Adrenal gland (tissue), 9 donors: ENCODE measurements at regions not wholly inside any gene's neighbourhood (a gene's known extent, or its start where the extent isn't known, plus 50 kb on each side); places are given as distances from the start of the nearest gene placed in this dataset.

Source experiments
- DNase-seq, 7 donors: peaks; one replicate each; pipeline ENCODE4 v3.0.0-alpha.2; 2019 to 2020
- H3K27ac ChIP-seq, 5 donors: fragments of 200-600 bp; sonication (generic) in 4 of 5; 1 replicate in 3 of 5; 2 replicates in 2 of 5; pipeline versions ENCODE4 v1.5.1 to v1.8.0; 2016 to 2020; ENCODE audit warnings: mild to moderate bottlenecking in 1 of 5
- H3K27me3 ChIP-seq: fragments of 200-600 bp; 2 replicates; pipeline ENCODE4 v1.8.0; 2021
- H3K36me3 ChIP-seq, 2 donors: fragments of 200-600 bp; replicated peaks in 1 of 2; 1 replicate in 1 of 2; 2 replicates in 1 of 2; pipeline versions ENCODE4 v1.5.1 to v1.8.0; 2018 to 2022
- H3K4me1 ChIP-seq, 2 donors: fragments of 200-600 bp; replicated peaks in 1 of 2; 1 replicate in 1 of 2; 2 replicates in 1 of 2; pipeline versions ENCODE4 v1.5.1 to v1.8.0; 2018 to 2021
- H3K4me3 ChIP-seq, 4 donors: fragments of 200-600 bp; sonication (generic) in 3 of 4; one replicate each; pipeline ENCODE4 v1.5.1; 2016 to 2018
- H3K9me3 ChIP-seq, 3 donors: fragments of 200-600 bp; sonication (generic) in 1 of 3; replicated peaks in 1 of 3; 1 replicate in 2 of 3; 2 replicates in 1 of 3; pipeline versions ENCODE4 v1.5.1 to v1.8.0; 2016 to 2021
- CTCF ChIP-seq, 6 experiments: fragments of 450-650 bp in 4 of 6; fragments of 200-600 bp in 2 of 6; sonication (generic) in 1 of 6; IDR thresholded peaks; 1 replicate in 5 of 6; 2 replicates in 1 of 6; pipeline versions ENCODE4 v1.5.1 to v1.8.0; 2016 to 2021; ENCODE audit warnings: antibody characterized with exemption in 6 of 6, mild to moderate bottlenecking in 2 of 6, moderate library complexity in 1 of 6
- POLR2A ChIP-seq, 2 donors: fragments of 450-650 bp; IDR thresholded peaks; one replicate each; pipeline ENCODE4 v1.6.1; 2017; ENCODE audit warnings: antibody characterized with exemption in 2 of 2, mild to moderate bottlenecking in 2 of 2, moderate library complexity in 1 of 2
- WGBS, 4 donors: extraction: QIAGEN DNeasy Blood & Tissue Kit in 2 of 4; methylation state at CpG; one replicate each; pipeline versions ENCODE4 v1.1.5 to v1.1.7; 2013 to 2017; 5-methylcytosine and 5-hydroxymethylcytosine counted together
- intact Hi-C, 2 donors: fragments of 100-400 bp; cut with DNase I; formaldehyde crosslinking; loops; one replicate each; pipeline versions ENCODE4 v1.14.1 to v1.15.0; 2022 to 2023
- donor health status: healthy with polysubstance abuse.
- donor health status: Bipolar disorder and iron deficiency.
- donor health status: DM: yes; HTN: yes; CAD: no.
- donor health status: DM: no; HTN: no; CAD: no.
- donor health status: DM: no; HTN: no; CAD: no.

GRCh38 chr2:78262713-78263375, 740.7 kb upstream of the LRRTM4 start:
- no peak for TF ChIP-seq CTCF (IDR thresholded peaks at IDR 0.05)
- WGBS, 4 donors = 59 to 77% (median 60%) methylated on average over 2 of the region's 2 CpGs
- no peaks in the 10 kb centered on the region for H3K9me3 ChIP-seq
- no peak overlapping the region for H3K4me3 ChIP-seq
- DNase-seq = no peak
- H3K36me3 ChIP-seq = no peaks in the 10 kb centered on the region
- intact Hi-C loops = no loop called here
- no peaks in the 10 kb centered on the region for H3K27me3 ChIP-seq
- no peaks in the 10 kb centered on the region for H3K4me1 ChIP-seq
- no peak overlapping the region for H3K27ac ChIP-seq

DNA sequence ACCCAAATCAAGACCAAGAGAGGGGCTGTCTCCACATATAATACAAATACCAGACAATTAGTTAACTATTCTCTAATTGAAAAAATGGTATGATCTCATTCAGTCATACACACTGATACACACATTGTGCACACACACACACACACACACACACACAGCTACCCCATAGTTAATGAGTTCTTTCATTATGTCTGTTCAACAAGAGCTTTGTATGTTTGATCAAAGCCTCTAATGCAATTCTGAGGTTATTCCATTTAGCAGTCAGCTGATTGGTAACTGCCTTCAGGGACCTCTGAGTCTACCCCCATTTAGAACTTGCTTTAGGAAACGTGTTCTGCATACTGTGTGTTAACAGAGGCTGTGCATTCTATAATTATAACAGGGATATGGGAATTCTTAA, 741.4 kb upstream of the LRRTM4 start:
- Histone ChIP-seq H3K4me1 (no peaks in the 10 kb centered on the region), H3K27me3 (no peaks in the 10 kb centered on the region), H3K36me3 (no peaks in the 10 kb centered on the region), H3K4me3 (no peak overlapping the region), H3K27ac (no peak overlapping the region), H3K9me3 (no peaks in the 10 kb centered on the region)
- WGBS, 4 donors = 50 to 71% (median 55%) methylated on average over 1 of the region's 1 CpG
- intact Hi-C loops = no loop called here
- DNase-seq = no peak
- TF ChIP-seq POLR2A (IDR thresholded peaks at IDR 0.05) = no peak

DNA sequence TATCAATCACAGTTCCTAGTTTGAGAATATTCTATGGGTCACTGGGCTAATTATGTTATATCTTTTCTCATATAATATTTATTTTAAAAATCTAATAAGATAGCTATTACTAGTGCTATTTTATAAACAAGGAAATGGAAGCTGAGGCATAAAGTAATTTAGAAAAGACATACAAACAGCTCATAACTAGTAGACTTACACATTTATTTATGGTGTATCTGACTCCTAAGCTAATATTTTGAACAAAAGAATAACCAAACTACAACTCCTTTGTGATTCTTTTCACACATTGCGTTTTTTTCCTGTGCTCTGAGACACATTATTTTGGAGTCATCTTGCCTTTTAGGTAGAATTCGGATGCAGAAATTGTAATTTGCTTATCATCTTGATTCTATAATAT, 742.0 kb upstream of the LRRTM4 start:
- TF ChIP-seq POLR2A (IDR thresholded peaks at IDR 0.05) (no peak), CTCF (IDR thresholded peaks at IDR 0.05) (no peak)
- H3K36me3 ChIP-seq = no peaks in the 10 kb centered on the region
- intact Hi-C loops = no loop called here
- no peak overlapping the region for H3K4me3 ChIP-seq
- no peaks in the 10 kb centered on the region for H3K27me3 ChIP-seq
- no peaks in the 10 kb centered on the region for H3K9me3 ChIP-seq
- no peaks in the 10 kb centered on the region for H3K4me1 ChIP-seq
- 44 to 66% (median 58%) methylated on average over 2 of the region's 2 CpGs for WGBS, 4 donors
- no peak for DNase-seq
- no peak overlapping the region for H3K27ac ChIP-seq

DNA sequence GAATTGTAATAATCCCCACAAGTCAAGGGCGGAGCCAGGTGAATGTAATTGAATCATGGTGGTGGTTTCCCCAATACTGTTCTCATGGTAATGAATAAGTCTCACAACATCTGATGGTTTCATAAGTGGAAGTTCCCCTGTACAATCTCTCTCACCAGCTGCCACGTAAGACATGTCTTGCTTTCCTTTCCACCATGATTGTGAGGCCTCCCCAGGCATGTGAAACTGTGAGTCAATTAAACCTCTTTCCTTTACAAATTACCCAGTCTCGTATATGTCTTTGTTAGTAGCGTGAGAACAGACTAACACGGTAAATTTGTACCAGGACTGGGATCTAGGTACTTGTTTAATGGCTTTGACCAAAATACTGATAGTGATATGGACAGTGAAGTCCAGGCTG, 744.3 kb upstream of the REG3G start:
- H3K9me3 ChIP-seq = no peaks in the 10 kb centered on the region
- H3K27ac ChIP-seq = no peak overlapping the region
- no peak overlapping the region for H3K4me3 ChIP-seq
- H3K36me3 ChIP-seq = no peaks in the 10 kb centered on the region
- DNase-seq = no peak
- no peaks in the 10 kb centered on the region for H3K27me3 ChIP-seq
- WGBS, 4 donors = 79 to 90% (median 86%) methylated on average over 5 of the region's 5 CpGs
- intact Hi-C loops = no loop called here
- no peaks in the 10 kb centered on the region for H3K4me1 ChIP-seq
- TF ChIP-seq CTCF (IDR thresholded peaks at IDR 0.05) (no peak), POLR2A (IDR thresholded peaks at IDR 0.05) (no peak)

- Histone ChIP-seq H3K27me3 (no peaks in the 10 kb centered on the region), H3K36me3 (no peaks in the 10 kb centered on the region), H3K4me1 (no peaks in the 10 kb centered on the region), H3K9me3 (no peaks in the 10 kb centered on the region), H3K27ac (no peak overlapping the region), H3K4me3 (no peak overlapping the region)
- DNase-seq = no peak
- intact Hi-C loops = no loop called here
- WGBS, 4 donors = 79 to 86% (median 82%) methylated on average over 3 of the region's 3 CpGs
- no peak for TF ChIP-seq POLR2A (IDR thresholded peaks at IDR 0.05)
- TF ChIP-seq CTCF (IDR thresholded peaks at IDR 0.05) = no peak
These were observed 734.8 kb upstream of the REG3G start for GRCh38 chr2:78290581-78291214.
